Right ventricle myocardium inferior (tissue), 1 donor: ENCODE measurements at regions not wholly inside any gene's neighbourhood (a gene's known extent, or its start where the extent isn't known, plus 50 kb on each side); places are given as distances from the start of the nearest gene placed in this dataset.
"Not testable (repeated sequence)": the region's sequence is repeated elsewhere in the genome, so short reads cannot be mapped to it uniquely, and the experiment has no call there.

Experiments used
- ATAC-seq: fragments of 200-7000 bp; cut with Tn5 transposase; one replicate; pipeline ENCODE4 v1.9.1; 2020; ENCODE audit warnings: mild to moderate bottlenecking, moderate library complexity
- DNase-seq: peaks from one replicate; pipeline ENCODE4 v3.0.0; 2021; ENCODE audit errors: missing footprints
- intact Hi-C: fragments of 100-400 bp; cut with DNase I; formaldehyde crosslinking; loops from one replicate; pipeline ENCODE4 v1.11.0; 2022
- donor health status: DM: no; HTN: yes; CAD: no; lungs with severe emphysema.

- ATAC-seq (peak; percentile 66), DNase-seq (peak; percentile 69)
- intact Hi-C loops = loop anchor here (5.0 kb wide), 1 partner anchor 72 kb away; no protein-coding TSS in a partner anchor
Measured at GRCh38 chr18:45324495-45325113, 290.7 kb upstream of the SLC14A2 start.

GRCh38 chr18:45325778-45326177, 289.5 kb upstream of the SLC14A2 start:
- ATAC-seq = no peak
- intact Hi-C loops = no loop called here
- no peak for DNase-seq

GRCh38 chr18:45326505-45326904, 288.8 kb upstream of the SLC14A2 start:
- intact Hi-C loops = no loop called here
- ATAC-seq (no peak), DNase-seq (no peak)

GRCh38 chr18:45328296-45328695, 287.0 kb upstream of the SLC14A2 start:
- intact Hi-C loops = no loop called here
- DNase-seq = no peak
- ATAC-seq = no peak

GRCh38 chr18:45328811-45329210, 286.5 kb upstream of the SLC14A2 start:
- intact Hi-C loops = no loop called here
- no peak for ATAC-seq
- no peak for DNase-seq

- ATAC-seq (no peak), DNase-seq (no peak)
- intact Hi-C loops = no loop called here
Measured at GRCh38 chr18:45329316-45329715, 286.0 kb upstream of the SLC14A2 start.

GRCh38 chr18:45330170-45330594, 285.1 kb upstream of the SLC14A2 start:
- ATAC-seq = peak; percentile 72
- no peak for DNase-seq
- intact Hi-C loops = no loop called here

- intact Hi-C loops = no loop called here
- DNase-seq (no peak), ATAC-seq (no peak)
Measured at GRCh38 chr18:45332871-45333270, 282.4 kb upstream of the SLC14A2 start.

GRCh38 chr18:45334191-45334590, 281.1 kb upstream of the SLC14A2 start:
- DNase-seq (no peak), ATAC-seq (no peak)
- intact Hi-C loops = no loop called here

GRCh38 chr18:45335282-45336043, 279.8 kb upstream of the SLC14A2 start:
- intact Hi-C loops = no loop called here
- ATAC-seq (no peak), DNase-seq (no peak)

GRCh38 chr18:45336448-45336847, 278.8 kb upstream of the SLC14A2 start:
- intact Hi-C loops = no loop called here
- ATAC-seq (no peak), DNase-seq (no peak)

- ATAC-seq (no peak), DNase-seq (no peak)
- intact Hi-C loops = no loop called here
Measured at GRCh38 chr18:45337477-45337876, 277.8 kb upstream of the SLC14A2 start.

- no peak for ATAC-seq
- intact Hi-C loops = no loop called here
- DNase-seq = no peak
Measured at GRCh38 chr18:45339810-45340550, 275.3 kb upstream of the SLC14A2 start.

- no peak for DNase-seq
- ATAC-seq = no peak
- intact Hi-C loops = no loop called here
Measured at GRCh38 chr18:45340884-45341283, 274.4 kb upstream of the SLC14A2 start.

- no peak for ATAC-seq
- intact Hi-C loops = no loop called here
- no peak for DNase-seq
Measured at GRCh38 chr18:45341454-45341853, 273.8 kb upstream of the SLC14A2 start.

GRCh38 chr18:45342166-45342565, 273.1 kb upstream of the SLC14A2 start:
- DNase-seq = no peak
- intact Hi-C loops = no loop called here
- ATAC-seq = no peak

- intact Hi-C loops = no loop called here
- DNase-seq = no peak
- ATAC-seq = no peak
Measured at GRCh38 chr18:45342653-45343052, 272.6 kb upstream of the SLC14A2 start.

- DNase-seq = no peak
- ATAC-seq = no peak
Measured at GRCh38 chr18:45343365-45343764, 271.9 kb upstream of the SLC14A2 start.

GRCh38 chr18:45344680-45345079, 270.6 kb upstream of the SLC14A2 start:
- DNase-seq, ATAC-seq, intact Hi-C loops: not testable (repeated sequence)

More at GRCh38 chr18:45343365-45343764, 271.9 kb upstream of the SLC14A2 start:
- intact Hi-C loops = no loop called here

GRCh38 chr18:45349019-45349418, 266.3 kb upstream of the SLC14A2 start:
- DNase-seq (no peak), ATAC-seq (peak; percentile 71)
- intact Hi-C loops = no loop called here
